OCI-LY7 (cell line): ENCODE measurements at regions not wholly inside any gene's neighbourhood (a gene's known extent, or its start where the extent isn't known, plus 50 kb on each side); places are given as distances from the start of the nearest gene placed in this dataset.

Source experiments
- BruUV-seq: library from RNA; stranded (reverse); fragments of 400-500 nt; replicated peaks from 2 replicates; lab custom pipeline; 2021; lab: Mats Ljungman, UMichigan
- CTCF ChIA-PET: fragments of 300-600 bp; sonication (Branson Sonifier 250); formaldehyde crosslinking; loops from one replicate; lab custom pipeline; 2022; ENCODE audit warnings: antibody characterized with exemption; ENCODE audit not compliant: unreplicated experiment; lab: Charles Lee
- POLR2A ChIA-PET: fragments of 300-600 bp; sonication (Branson Sonifier 250); formaldehyde crosslinking; loops from one replicate; lab custom pipeline; 2022; ENCODE audit warnings: antibody characterized with exemption; lab: Charles Lee
- DNase-seq: peaks from one replicate; pipeline ENCODE4 v3.0.0-alpha.2; 2015; ENCODE audit warnings: low spot score
- H2AFZ ChIP-seq: fragments of 200-600 bp; sonication (generic), shearing (Covaris generic); 2 replicates; pipeline ENCODE4 v1.6.1; 2014; ENCODE audit warnings: mild to moderate bottlenecking, antibody characterized with exemption, low read length, moderate library complexity
- H3K27ac ChIP-seq: fragments of 200-600 bp; sonication (generic); 2 replicates; pipeline ENCODE4 v1.5.1; 2014; ENCODE audit warnings: mixed run types, low read depth, mild to moderate bottlenecking, moderate library complexity, low read length, inconsistent platforms; ENCODE audit not compliant: poor library complexity, severe bottlenecking
- H3K36me3 ChIP-seq: fragments of 200-600 bp; sonication (generic); 2 replicates; pipeline ENCODE4 v1.6.1; 2014; ENCODE audit warnings: mild to moderate bottlenecking, antibody characterized with exemption, low read length, moderate library complexity, mixed read lengths; ENCODE audit not compliant: insufficient read depth
- H3K4me1 ChIP-seq: fragments of 200-600 bp; sonication (generic); 2 replicates; pipeline ENCODE4 v1.5.1; 2014; ENCODE audit warnings: mild to moderate bottlenecking, low read length; ENCODE audit not compliant: insufficient read depth, poor library complexity, severe bottlenecking
- H3K4me2 ChIP-seq: fragments of 200-600 bp; sonication (generic); 2 replicates; pipeline ENCODE4 v1.6.1; 2014; ENCODE audit warnings: mild to moderate bottlenecking, low read length
- H3K4me3 ChIP-seq: fragments of 200-600 bp; sonication (generic); 2 replicates; pipeline ENCODE4 v1.5.1; 2014; ENCODE audit warnings: mild to moderate bottlenecking, low read depth, low read length; ENCODE audit not compliant: poor library complexity, severe bottlenecking
- H3K79me2 ChIP-seq: fragments of 200-600 bp; sonication (generic); 2 replicates; pipeline ENCODE4 v1.6.1; 2016; ENCODE audit warnings: low read depth, mild to moderate bottlenecking, low read length, moderate library complexity, mixed read lengths; ENCODE audit not compliant: insufficient read depth
- H3K9me2 ChIP-seq: fragments of 200-600 bp; sonication (generic); 2 replicates; pipeline ENCODE4 v1.6.1; 2016; ENCODE audit warnings: mild to moderate bottlenecking, low read length, mixed read lengths; ENCODE audit not compliant: insufficient read depth
- H3K9me3 ChIP-seq: fragments of 200-600 bp; sonication (generic); 2 replicates; pipeline ENCODE4 v1.6.1; 2014; ENCODE audit warnings: mild to moderate bottlenecking, mixed run types, low read length, mixed read lengths
- H4K20me1 ChIP-seq: fragments of 200-600 bp; sonication (generic); 2 replicates; pipeline ENCODE4 v1.6.1; 2014; ENCODE audit warnings: mild to moderate bottlenecking, antibody characterized with exemption, low read length, moderate library complexity, mixed read lengths; ENCODE audit not compliant: insufficient read depth
- CTCF ChIP-seq: fragments of 200-600 bp; sonication (generic); conservative IDR thresholded peaks from 2 replicates; pipeline ENCODE4 v1.5.1; 2014; ENCODE audit warnings: mild to moderate bottlenecking, antibody characterized with exemption, low read length, moderate library complexity, mixed read lengths
- EZH2phosphoT487 ChIP-seq: fragments of 200-600 bp; sonication (generic); IDR thresholded peaks from 2 replicates; pipeline ENCODE4 v1.6.1; 2018; ENCODE audit warnings: low read depth, borderline replicate concordance, mild to moderate bottlenecking, mixed run types, antibody characterized with exemption, low read length, moderate library complexity, mixed read lengths
- intact Hi-C: fragments of 100-400 bp; cut with micrococcal nuclease; formaldehyde crosslinking; loops from one replicate; pipeline ENCODE4 v1.10.0; 2022; ENCODE audit not compliant: unreplicated experiment

- BruUV-seq, result no TSS peak
Measured at GRCh38 chr7:91420606-91421005, 156.4 kb downstream of the FZD1 start.

GRCh38 chr7:91421018-91421417 lies 156.8 kb downstream of the FZD1 start:
- no peaks in the 10 kb centered on the region for H3K9me3 ChIP-seq
- POLR2A ChIA-PET, result interaction anchor here (0.5 kb wide), 1 partner anchor 1587 kb away, joined by 3 read pairs; no protein-coding TSS in a partner anchor
- no peak for DNase-seq
- CTCF ChIA-PET, result no interaction called here
- no peaks in the 10 kb centered on the region for H3K9me2 ChIP-seq
- H2AFZ ChIP-seq, result no peak overlapping the region
- H3K4me2 ChIP-seq, result no peak overlapping the region
- no peaks in the 10 kb centered on the region for H3K36me3 ChIP-seq
- no peak overlapping the region for H3K4me3 ChIP-seq
- H3K27ac ChIP-seq, result no peak overlapping the region
- intact Hi-C loops, result no loop called here
- TF ChIP-seq EZH2phosphoT487 (no peak), CTCF (no peak)
- H3K79me2 ChIP-seq, result no peaks in the 10 kb centered on the region
- no peaks in the 10 kb centered on the region for H3K4me1 ChIP-seq
- no peaks in the 10 kb centered on the region for H4K20me1 ChIP-seq
- BruUV-seq, result no TSS peak

More at GRCh38 chr7:91420606-91421005, 156.4 kb downstream of the FZD1 start:
- TF ChIP-seq CTCF (no peak), EZH2phosphoT487 (no peak)
- Histone ChIP-seq H3K27ac (no peak overlapping the region), H3K4me2 (no peak overlapping the region), H3K36me3 (no peaks in the 10 kb centered on the region), H3K4me1 (no peaks in the 10 kb centered on the region), H2AFZ (no peak overlapping the region), H3K9me2 (no peaks in the 10 kb centered on the region), H3K4me3 (no peak overlapping the region), H3K9me3 (no peaks in the 10 kb centered on the region), H4K20me1 (no peaks in the 10 kb centered on the region), H3K79me2 (no peaks in the 10 kb centered on the region)
- DNase-seq, result no peak
- CTCF ChIA-PET, result no interaction called here
- POLR2A ChIA-PET, result interaction anchor here (1.1 kb wide), 1 partner anchor 16 kb away, joined by 3 read pairs; no protein-coding TSS in a partner anchor
- intact Hi-C loops, result no loop called here

GRCh38 chr7:91424371-91424770 lies 160.1 kb downstream of the FZD1 start:
- no TSS peak for BruUV-seq
- no peak overlapping the region for H3K4me3 ChIP-seq
- no peak overlapping the region for H3K27ac ChIP-seq
- POLR2A ChIA-PET, result interaction anchor here (0.5 kb wide), 1 partner anchor 54 kb away, joined by 4 read pairs; no protein-coding TSS in a partner anchor
- no peaks in the 10 kb centered on the region for H3K79me2 ChIP-seq
- no peak overlapping the region for H2AFZ ChIP-seq
- H3K36me3 ChIP-seq, result no peaks in the 10 kb centered on the region
- no peak overlapping the region for H3K4me2 ChIP-seq
- no peaks in the 10 kb centered on the region for H4K20me1 ChIP-seq
- CTCF ChIA-PET, result no interaction called here
- H3K9me2 ChIP-seq, result no peaks in the 10 kb centered on the region
- intact Hi-C loops, result no loop called here
- DNase-seq, result no peak
- TF ChIP-seq EZH2phosphoT487 (no peak), CTCF (peak; percentile 25; the same call in 1 of the 2 replicates)
- H3K4me1 ChIP-seq, result no peaks in the 10 kb centered on the region
- H3K9me3 ChIP-seq, result no peaks in the 10 kb centered on the region
